Keratinocyte (primary cell): ENCODE measurements at regions not wholly inside any gene's neighbourhood (a gene's known extent, or its start where the extent isn't known, plus 50 kb on each side); places are given as distances from the start of the nearest gene placed in this dataset.

ENCODE experiments used
- DNase-seq: peaks from one replicate; pipeline ENCODE4 v3.0.0-alpha.2; 2011; ENCODE audit warnings: low read depth, missing footprints, low spot score
- FAIRE-seq: peaks from 2 replicates; lab custom pipeline; 2011; peaks lifted over from hg19 to GRCh38; lab: Jason Lieb, UNC
- H2AFZ ChIP-seq: 2 replicates; pipeline ENCODE4 v1.6.0; 2012; ENCODE audit warnings: low read length, control low read depth, inconsistent platforms; ENCODE audit not compliant: control insufficient read depth
- H3K27ac ChIP-seq: 2 replicates; pipeline ENCODE4 v1.5.1; 2011; ENCODE audit warnings: low read length; ENCODE audit not compliant: control insufficient read depth, insufficient read depth
- H3K27me3 ChIP-seq: 3 replicates; pipeline ENCODE4 v1.6.0; 2011; ENCODE audit warnings: low read length; ENCODE audit not compliant: control insufficient read depth, insufficient read depth; ENCODE audit errors: extremely low read depth
- H3K36me3 ChIP-seq, 2 experiments: 2 replicates in 1 of 2; 3 replicates in 1 of 2; pipeline ENCODE4 v1.5.1; 2011; ENCODE audit warnings: low read length in 2 of 2, mild to moderate bottlenecking in 1 of 2; ENCODE audit not compliant: control insufficient read depth in 2 of 2, insufficient read depth in 2 of 2; ENCODE audit errors: extremely low read depth in 1 of 2
- H3K4me1 ChIP-seq: 3 replicates; pipeline ENCODE4 v1.5.1; 2011; ENCODE audit warnings: low read length; ENCODE audit not compliant: control insufficient read depth, insufficient read depth; ENCODE audit errors: extremely low read depth
- H3K4me2 ChIP-seq: 3 replicates; pipeline ENCODE4 v1.6.0; 2011; ENCODE audit warnings: low read depth, low read length; ENCODE audit not compliant: control insufficient read depth, insufficient read depth; ENCODE audit errors: extremely low read depth
- H3K4me3 ChIP-seq, 3 experiments: fragments of 200-600 bp in 1 of 3; sonication (generic) in 1 of 3; 2 replicates in 2 of 3; 3 replicates in 1 of 3; pipeline ENCODE4 v1.5.1; 2011 to 2016; ENCODE audit warnings: low read length in 3 of 3, mild to moderate bottlenecking in 3 of 3, control low read depth in 2 of 3, inconsistent platforms in 1 of 3, low read depth in 1 of 3, mixed read lengths in 1 of 3, mixed run types in 1 of 3, moderate library complexity in 1 of 3; ENCODE audit not compliant: control insufficient read depth in 2 of 3, insufficient read depth in 2 of 3; ENCODE audit errors: extremely low read depth in 1 of 3
- H3K79me2 ChIP-seq: 2 replicates; pipeline ENCODE4 v1.6.0; 2012; ENCODE audit warnings: low read length; ENCODE audit not compliant: control insufficient read depth, insufficient read depth
- H3K9ac ChIP-seq: 3 replicates; pipeline ENCODE4 v1.6.0; 2011; ENCODE audit warnings: low read length; ENCODE audit not compliant: control insufficient read depth, insufficient read depth; ENCODE audit errors: extremely low read depth
- H3K9me1 ChIP-seq: 3 replicates; pipeline ENCODE4 v1.6.0; 2011; ENCODE audit warnings: low read length; ENCODE audit not compliant: control insufficient read depth, insufficient read depth; ENCODE audit errors: extremely low read depth
- H3K9me3 ChIP-seq: 2 replicates; pipeline ENCODE4 v1.5.1; 2012; ENCODE audit warnings: low read depth, low read length; ENCODE audit not compliant: control insufficient read depth
- H4K20me1 ChIP-seq: 3 replicates; pipeline ENCODE4 v1.6.0; 2011; ENCODE audit warnings: low read length; ENCODE audit not compliant: control insufficient read depth, insufficient read depth; ENCODE audit errors: extremely low read depth
- EZH2 ChIP-seq: IDR thresholded peaks from one replicate; pipeline ENCODE4 v1.6.1; 2012; ENCODE audit warnings: inconsistent platforms, mild to moderate bottlenecking, low read length, moderate library complexity
- dilution Hi-C: fragments of 300-500 bp; cut with MboI; formaldehyde crosslinking; loops from one replicate; pipeline ENCODE4 v1.7.0; 2020; ENCODE audit warnings: low sequenced_read_pairs; ENCODE audit not compliant: extremely low pct_ligation_motif_present
- TF ChIP-seq, protein P1 (sequence below), 3 experiments: IDR thresholded peaks in 1 of 3; conservative IDR thresholded peaks in 1 of 3; optimal IDR thresholded peaks in 1 of 3; 2 replicates in 2 of 3; 3 replicates in 1 of 3; pipeline versions ENCODE3 to v1.5.1; 2011; ENCODE audit warnings: low read length in 3 of 3, mild to moderate bottlenecking in 3 of 3, moderate library complexity in 2 of 3, control low read depth in 1 of 3, inconsistent platforms in 1 of 3; ENCODE audit not compliant: insufficient read depth in 2 of 3; ENCODE audit errors: extremely low read depth in 1 of 3

DNA sequence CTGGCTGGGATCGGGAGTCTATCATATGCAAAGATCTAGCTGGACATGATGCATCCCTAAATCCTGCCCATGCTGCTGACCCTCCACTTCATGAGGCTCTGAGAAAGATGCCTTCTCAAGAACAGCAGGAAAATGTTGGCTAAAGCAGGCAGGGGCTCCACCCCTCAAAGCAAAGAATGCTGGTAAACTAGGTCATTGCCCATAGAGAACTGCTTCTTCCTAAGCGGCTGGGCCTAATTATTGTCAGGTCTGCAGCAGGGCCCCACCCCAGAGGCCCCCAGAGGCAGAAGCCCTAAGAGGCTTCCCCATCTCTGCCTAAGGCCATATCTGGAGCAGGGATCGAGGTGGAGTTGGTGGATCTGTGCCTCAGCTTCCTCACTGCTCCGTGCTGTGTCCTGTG is 447.4 kb upstream of the PROK2 start:
- H3K4me1 ChIP-seq = no peaks in the 10 kb centered on the region
- no peak overlapping the region for H3K27ac ChIP-seq
- H2AFZ ChIP-seq = no peak overlapping the region
- no peak overlapping the region for H3K9ac ChIP-seq
- TF ChIP-seq, protein P1, sequence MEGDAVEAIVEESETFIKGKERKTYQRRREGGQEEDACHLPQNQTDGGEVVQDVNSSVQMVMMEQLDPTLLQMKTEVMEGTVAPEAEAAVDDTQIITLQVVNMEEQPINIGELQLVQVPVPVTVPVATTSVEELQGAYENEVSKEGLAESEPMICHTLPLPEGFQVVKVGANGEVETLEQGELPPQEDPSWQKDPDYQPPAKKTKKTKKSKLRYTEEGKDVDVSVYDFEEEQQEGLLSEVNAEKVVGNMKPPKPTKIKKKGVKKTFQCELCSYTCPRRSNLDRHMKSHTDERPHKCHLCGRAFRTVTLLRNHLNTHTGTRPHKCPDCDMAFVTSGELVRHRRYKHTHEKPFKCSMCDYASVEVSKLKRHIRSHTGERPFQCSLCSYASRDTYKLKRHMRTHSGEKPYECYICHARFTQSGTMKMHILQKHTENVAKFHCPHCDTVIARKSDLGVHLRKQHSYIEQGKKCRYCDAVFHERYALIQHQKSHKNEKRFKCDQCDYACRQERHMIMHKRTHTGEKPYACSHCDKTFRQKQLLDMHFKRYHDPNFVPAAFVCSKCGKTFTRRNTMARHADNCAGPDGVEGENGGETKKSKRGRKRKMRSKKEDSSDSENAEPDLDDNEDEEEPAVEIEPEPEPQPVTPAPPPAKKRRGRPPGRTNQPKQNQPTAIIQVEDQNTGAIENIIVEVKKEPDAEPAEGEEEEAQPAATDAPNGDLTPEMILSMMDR (optimal IDR thresholded peaks at IDR 0.05 in 1 of 3, IDR thresholded peaks at IDR 0.05 in 1 of 3, conservative IDR thresholded peaks at IDR 0.05 in 1 of 3; ENCODE audit: extremely low read depth in 1 of 3, insufficient read depth in 2 of 3, low read length in 3 of 3) = no peak
- no peak for DNase-seq
- no peaks in the 10 kb centered on the region for H3K36me3 ChIP-seq
- dilution Hi-C loops = no loop called here
- no peaks in the 10 kb centered on the region for H4K20me1 ChIP-seq
- no peak for FAIRE-seq
- no peaks in the 10 kb centered on the region for H3K79me2 ChIP-seq
- peaks cover 27% of the 10 kb centered on the region for H3K27me3 ChIP-seq
- no peak overlapping the region for H3K4me3 ChIP-seq
- H3K4me2 ChIP-seq = no peak overlapping the region
- no peaks in the 10 kb centered on the region for H3K9me1 ChIP-seq
- H3K9me3 ChIP-seq = no peaks in the 10 kb centered on the region

DNA sequence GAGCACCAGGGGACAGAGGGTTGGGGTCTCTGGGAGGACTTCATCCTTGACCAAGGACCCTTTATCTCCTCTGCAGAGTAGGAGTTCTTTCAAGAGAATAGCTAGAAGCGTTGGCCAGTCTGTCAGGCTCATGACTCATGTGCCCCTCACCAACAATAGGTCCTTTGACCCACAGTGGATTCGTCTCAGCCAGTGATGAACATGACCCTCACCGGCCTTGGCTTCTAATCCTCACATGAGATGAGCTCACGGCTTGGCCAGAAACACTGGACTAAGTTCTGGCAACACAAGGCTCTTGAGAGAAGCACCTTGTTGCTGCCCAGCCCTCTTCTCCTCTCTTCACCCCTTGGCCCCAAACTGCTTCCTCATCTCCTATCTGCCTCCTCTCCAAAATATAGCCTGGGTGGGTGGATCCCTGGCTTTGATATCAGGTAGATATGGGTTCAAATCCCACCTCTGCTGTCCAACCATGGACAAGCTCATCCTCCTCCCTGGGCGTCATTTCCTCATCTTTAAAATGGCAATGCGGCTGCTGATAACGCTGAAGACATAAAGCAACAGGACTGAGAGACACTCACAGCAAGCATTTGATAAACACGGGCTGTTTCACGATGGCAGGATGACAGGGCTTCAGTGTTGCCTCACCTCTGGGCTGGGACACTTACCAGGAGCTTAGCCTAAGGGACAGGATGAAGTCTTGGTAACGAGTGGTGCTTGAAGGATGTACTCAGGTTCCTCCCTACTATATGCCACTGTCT is 446.7 kb upstream of the PROK2 start:
- no peaks in the 10 kb centered on the region for H3K9me3 ChIP-seq
- no peak overlapping the region for H3K9ac ChIP-seq
- no peak for FAIRE-seq
- no peak overlapping the region for H3K27ac ChIP-seq
- dilution Hi-C loops = no loop called here
- no peak overlapping the region for H3K4me2 ChIP-seq
- no peak overlapping the region for H3K4me3 ChIP-seq
- H3K79me2 ChIP-seq = no peaks in the 10 kb centered on the region
- H2AFZ ChIP-seq = no peak overlapping the region
- peaks cover 27% of the 10 kb centered on the region for H3K27me3 ChIP-seq
- no peaks in the 10 kb centered on the region for H3K36me3 ChIP-seq
- TF ChIP-seq, protein P1 (optimal IDR thresholded peaks at IDR 0.05 in 1 of 3, IDR thresholded peaks at IDR 0.05 in 1 of 3, conservative IDR thresholded peaks at IDR 0.05 in 1 of 3; ENCODE audit: extremely low read depth in 1 of 3, insufficient read depth in 2 of 3, low read length in 3 of 3) = no peak
- TF ChIP-seq EZH2 = no peak
- H3K9me1 ChIP-seq = no peaks in the 10 kb centered on the region
- H4K20me1 ChIP-seq = no peaks in the 10 kb centered on the region
- H3K4me1 ChIP-seq = no peaks in the 10 kb centered on the region
- no peak for DNase-seq
